DMS53 treated with DMSO at 0.1 percent for 48 hours (cell line): ENCODE measurements at regions not wholly inside any gene's neighbourhood (a gene's known extent, or its start where the extent isn't known, plus 50 kb on each side); places are given as distances from the start of the nearest gene placed in this dataset.
"Not testable (repeated sequence)": the region's sequence is repeated elsewhere in the genome, so short reads cannot be mapped to it uniquely, and the experiment has no call there.

ENCODE experiments used
- DNase-seq: peaks from one replicate; lab custom pipeline; 2025; ENCODE audit not compliant: unreplicated experiment; lab: John Stamatoyannopoulos, UW

DNA sequence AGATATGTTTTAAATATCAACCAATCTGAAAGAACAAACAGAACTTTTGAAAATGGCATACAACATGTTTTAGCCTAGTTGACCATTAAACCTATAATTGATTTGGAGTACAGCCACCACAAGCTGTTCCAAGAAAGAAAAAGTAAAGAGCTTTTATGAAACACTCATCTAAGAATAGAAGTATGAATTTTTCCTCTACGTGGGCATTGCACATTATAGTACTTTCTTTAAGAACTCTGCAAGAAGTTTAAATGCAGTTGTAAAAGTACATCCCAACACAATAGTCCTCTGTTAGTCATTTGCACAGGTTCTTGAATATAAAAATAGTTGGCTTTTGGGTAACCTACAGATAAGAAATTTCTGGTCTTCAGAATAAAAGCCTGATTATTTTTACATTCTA is 933.6 kb upstream of the ADGRL3 start:
- DNase-seq: no peak

DNA sequence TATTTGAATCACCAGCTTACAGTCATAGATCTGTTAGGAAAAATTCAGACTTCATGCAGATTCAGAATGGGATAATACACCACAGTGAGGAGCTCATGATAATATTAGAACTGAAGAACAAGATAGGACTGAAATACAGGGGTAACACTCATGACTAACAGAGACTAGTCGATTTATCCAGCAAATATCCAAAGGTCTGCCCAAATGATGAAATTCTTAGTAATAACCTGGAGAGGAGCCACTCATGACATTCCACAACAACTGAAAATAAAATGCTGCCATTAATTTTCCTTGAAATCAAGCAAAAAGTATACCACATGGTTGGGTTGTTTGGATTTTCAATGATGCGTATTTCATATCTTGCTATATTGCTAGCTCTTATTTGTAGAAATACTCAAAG is 903.7 kb upstream of the ADGRL3 start:
- DNase-seq: no peak

DNA sequence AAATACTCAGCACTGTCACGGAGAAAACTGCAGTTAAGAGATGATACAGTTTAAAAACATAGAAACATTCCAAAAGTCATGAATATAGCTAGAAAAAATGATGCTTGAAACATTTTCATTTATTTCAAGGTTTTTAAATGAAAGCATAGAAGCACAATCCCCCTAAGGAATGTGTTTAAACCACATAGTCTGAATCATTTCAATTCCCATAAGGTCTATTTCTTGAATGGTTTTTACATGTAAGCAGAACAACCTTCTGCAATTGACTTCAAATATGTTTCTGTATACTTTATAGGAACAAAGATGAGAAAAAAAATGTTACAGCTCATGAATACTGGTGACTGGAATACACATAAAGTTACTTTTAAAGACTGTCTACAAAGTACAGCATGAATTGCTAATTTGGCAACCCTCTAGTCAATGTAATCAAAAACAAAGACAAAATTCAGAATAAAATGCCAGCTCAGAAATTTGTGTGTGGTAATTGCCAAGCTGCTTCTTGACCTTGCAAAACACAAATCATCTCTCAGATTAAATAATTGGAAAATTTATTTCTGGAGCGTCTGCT is 886.4 kb upstream of the ADGRL3 start:
- DNase-seq: no peak

DNA sequence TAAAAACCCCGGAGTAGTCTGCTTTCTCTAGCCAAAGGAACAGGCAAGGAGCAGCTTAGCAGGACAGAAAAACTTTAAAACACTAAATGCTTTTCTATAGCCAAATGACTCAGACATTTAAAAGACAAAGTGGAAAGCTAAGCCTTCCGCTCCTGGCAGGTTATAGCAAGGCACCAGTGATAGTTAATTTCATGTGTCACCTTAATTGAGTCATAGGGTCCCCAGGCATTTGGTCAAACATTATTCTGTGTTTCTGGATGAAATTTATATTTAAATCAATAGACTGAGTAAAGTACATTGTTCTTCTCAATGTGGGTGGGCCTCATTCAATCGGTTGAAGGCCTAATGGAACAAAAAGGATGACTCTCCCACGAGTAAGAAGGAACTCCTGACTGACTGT is 885.7 kb upstream of the ADGRL3 start:
- DNase-seq: no peak

DNA sequence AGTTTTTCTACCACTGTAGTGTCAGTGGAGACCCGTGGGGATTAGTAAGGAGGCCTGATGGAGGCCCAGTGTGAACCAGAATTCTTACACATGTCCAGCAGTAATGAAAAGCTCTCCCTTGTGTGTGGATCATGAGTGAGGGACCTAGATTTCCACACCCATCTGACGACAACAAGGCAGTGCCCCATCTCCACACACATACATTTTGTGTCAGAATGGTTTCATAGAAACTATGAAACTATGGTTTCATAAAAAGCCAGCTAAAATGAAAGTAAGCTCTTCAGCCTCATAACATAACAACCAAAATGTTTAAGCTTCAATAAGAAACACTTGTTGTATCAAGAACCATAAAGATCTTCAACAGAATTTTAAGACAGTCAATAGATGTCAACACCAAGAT is 884.5 kb upstream of the ADGRL3 start:
- no peak for DNase-seq

DNA sequence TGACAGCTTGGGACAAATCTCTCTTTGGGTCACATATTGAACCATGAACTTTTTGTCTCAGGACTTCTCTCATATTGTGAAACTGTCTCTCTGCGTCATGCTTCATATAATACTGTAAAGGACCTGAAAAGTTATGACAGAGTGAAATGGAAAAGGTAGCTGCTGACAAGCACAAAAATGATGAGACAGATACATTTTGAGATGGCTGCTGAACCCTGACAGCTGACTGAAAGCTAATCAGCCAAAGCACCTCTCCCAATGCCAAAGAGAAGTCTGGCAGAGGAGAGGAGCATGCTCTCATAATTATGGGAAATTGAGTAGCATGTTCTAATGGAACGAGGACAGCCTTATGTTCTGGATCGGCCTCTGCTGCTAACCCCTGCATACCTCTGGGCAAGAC is 873.4 kb upstream of the ADGRL3 start:
- no peak for DNase-seq

DNA sequence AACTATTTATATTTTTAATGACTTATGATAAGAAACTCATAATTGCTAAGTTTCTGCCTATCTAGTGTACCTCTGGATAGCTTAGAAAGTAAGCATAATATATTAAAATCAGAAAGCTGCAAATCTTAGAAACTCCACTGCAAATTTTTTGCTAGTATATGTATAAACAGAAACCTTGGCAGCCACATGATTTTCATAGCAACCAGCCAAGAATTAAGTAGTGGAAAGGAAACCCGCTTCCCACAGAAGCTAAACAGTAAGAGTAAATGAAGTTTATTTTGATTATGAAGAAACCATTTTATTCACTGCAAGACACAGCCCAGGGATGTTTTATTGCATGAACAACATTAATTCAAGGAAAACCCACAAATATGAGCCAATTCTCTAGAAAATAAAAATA is 872.5 kb upstream of the ADGRL3 start:
- DNase-seq: no peak

DNA sequence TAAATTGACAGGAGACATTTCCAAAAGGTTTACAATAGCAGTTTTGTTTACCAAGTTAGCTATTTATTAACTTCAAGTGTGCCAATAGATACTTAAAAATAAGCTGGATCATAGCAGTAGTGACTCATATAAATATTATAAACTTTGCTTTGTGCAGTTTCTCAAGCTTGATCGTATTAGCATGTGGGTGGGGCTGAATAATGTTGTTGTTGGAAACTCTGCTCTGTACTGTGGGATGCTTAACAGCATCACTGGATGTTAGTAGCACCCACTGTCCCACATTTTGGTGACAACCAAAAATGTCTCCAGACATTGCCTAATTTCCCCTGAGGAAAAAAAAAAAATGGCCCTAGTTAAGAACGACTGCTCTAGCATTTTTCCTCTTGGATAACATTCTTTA is 855.2 kb upstream of the ADGRL3 start:
- peak; percentile 8 for DNase-seq

DNA sequence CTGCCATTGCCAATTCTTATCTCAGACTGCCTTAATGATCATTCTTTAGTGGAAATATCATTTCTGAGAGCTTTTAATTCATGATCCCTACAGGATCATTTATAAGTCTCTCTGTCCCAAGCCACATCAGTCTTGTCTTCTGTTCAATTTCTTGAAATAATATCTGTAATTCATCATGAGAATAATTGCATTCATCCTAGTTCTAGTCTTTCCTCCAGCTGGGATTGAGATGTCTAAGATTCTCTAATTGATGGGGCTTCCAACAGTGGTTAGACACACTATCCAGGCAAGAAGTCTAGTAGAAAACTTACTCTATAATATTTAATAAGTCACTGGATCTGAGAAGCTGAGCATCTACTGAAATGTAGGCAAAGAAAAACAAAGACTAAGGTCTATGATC is 854.7 kb upstream of the ADGRL3 start:
- DNase-seq: no peak

DNA sequence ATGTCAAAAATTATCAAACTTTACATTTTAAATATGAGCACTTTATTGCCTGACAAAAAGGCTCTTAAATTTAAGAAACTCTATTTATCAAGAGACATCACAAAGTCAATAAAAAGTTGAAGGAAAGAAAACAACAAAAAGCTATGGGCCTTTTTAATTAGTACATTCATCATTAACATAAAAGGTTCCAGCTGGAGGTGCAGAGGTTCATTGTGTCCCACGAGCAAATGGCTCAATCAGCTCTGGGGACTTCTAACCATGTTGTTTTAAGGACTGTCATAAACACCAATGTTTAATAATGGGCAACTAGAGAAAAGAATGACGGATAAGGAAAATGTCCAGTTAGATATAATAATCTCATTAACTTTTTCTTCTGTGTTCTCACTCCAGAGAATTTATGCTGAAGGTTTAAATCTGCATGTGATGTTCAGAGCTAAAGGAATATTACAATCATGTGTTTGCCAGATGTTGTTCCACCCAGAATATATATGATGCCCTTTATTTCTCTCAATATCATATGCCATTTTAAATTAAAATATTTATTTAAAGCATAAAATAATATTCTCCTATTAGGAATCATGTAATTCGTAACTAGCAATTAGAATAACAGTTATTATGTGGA is 840.3 kb upstream of the ADGRL3 start:
- DNase-seq: no peak

DNA sequence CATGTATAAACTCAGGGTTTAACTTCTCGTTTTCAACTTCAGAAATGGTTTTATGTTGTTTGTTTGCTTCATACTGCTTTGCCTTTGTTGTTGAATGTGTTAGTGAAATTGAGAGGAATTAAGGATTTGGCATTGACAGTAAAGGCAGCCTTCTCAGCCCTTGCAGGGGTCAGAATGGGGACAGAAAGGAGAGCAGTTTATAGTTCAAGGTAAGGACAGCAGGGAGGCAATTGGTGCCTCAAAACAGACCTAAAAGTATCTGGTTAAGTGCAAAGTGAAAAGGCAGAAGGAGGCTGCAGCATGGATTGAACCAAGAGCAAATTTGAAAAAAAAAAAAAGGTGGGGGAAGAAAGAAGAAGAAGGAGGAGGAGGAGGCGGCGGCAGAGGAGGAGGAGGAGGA is 835.0 kb upstream of the ADGRL3 start:
- DNase-seq: no peak

DNA sequence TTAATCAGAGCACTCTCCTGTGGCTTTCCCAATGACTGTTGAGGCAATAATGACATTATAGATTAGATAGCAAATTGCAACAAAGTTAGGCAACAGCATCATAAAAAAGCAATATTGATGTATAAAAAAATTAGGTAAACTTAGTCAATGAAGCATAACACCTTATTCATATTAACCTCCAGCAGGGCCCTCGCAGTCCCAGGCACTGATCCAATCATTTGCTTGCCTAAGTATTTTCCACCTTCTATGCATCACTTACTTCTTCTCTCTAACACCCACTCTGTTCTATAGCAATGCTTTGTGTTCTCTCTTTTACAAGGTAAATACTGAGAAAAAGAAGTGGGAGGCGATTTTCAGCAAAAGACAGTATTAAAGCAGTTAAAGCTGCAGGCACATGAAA is 833.5 kb upstream of the ADGRL3 start:
- no peak for DNase-seq

DNA sequence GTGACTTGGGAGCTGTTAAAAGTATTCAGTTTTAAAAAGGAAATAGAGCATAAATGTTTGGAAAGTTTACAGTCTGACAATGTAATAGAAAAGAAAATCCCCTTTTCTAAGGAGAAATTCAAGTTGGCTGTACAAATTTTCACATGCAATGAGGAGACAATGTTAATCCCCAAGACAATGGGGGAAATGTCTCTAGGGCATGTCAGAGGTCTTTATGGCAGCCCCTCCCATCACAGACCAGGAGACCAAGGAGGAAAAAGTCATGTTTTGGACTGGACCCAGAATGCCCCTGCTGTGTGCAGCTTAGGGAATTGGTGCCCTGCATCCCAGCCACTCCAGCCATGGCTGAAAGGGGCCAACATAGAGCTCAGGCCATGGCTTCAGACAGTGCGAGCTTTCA is 831.1 kb upstream of the ADGRL3 start:
- no peak for DNase-seq

DNA sequence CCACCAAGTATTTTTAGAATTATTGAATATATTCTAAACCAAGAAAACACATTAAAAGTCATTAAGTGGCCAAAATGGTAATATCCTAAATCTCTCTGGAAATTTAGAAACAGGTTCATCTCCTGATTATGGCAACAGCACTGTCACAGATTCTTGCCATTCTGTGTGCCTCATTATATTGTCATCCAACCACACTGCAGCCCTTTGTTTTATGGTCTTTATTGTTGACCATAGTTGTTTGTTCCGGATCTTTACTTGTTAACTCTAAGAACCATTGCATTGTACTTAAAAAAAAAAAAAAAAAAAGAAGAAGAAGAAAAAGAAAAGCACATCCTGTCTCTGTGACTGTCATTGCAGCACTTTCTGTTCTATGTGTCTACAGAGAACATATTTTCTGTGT is 822.1 kb upstream of the ADGRL3 start:
- no peak for DNase-seq

DNA sequence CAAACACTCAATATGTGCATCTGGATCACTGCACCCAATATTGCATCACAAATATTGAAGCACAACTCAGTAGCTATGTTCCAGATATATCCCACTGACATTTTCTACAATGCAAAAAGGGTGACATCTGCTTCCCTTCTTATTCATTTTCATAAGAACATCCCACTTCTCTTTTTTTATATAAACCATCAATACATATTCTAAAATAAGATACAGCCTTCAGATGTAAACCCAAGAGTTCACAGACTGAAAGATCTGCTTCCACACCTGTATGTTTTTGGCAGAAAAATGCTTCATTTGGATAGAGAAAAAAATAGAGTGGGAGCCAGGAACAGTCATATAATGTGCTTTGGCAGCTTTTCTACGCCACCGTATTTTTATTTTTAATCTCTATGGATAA is 815.6 kb upstream of the ADGRL3 start:
- DNase-seq: no peak

DNA sequence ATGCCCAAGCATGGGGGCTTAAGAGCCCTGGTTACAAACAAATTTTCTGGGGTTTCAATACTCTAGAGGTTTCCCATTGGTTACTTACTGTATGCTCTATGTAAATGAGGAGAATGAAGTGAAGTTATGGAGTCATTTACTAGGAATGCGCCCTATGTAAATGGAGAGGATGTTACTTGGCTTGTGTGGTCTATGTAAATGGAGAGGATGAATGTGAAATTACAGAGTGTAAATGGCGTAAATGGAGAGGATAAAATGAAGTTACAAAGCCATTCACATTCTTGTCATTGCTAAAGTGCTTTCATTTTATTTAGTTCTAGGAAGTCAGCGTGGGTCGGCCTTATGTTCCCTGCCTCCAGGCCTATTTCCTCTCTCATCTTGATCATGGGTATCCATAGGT is 810.5 kb upstream of the ADGRL3 start:
- DNase-seq: no peak

DNA sequence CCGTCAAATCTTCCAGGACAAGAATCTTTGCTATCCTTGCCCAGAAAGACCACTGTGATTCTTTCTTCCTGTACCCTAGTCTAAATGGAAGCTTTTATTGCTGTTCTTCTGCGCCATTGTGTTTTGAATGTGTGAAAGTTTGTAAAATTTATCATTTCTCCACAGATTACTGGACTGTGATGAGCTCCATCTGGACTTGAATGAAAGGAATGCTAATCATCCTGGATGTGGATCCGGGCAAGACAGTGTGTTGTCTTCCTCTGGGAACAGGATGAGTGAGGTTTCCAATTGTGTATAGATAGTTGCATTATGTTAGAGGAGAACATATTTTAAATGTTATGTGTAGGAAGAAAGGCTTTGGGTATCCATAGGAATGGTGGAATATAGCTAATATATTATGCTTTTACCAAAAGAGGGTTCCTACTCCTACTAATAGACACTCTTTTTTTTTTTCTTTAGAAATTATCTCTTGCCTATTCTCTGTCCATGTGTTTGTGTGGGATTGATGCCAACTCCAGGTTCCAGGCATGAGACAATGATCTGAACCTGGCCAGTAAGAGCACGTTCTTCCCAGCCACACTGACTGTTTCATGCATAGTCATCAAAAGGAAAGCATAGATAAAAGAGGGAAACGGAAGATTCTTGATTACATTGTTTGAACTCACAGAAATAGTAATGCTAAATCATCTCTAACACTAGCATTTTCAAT is 803.6 kb upstream of the ADGRL3 start:
- DNase-seq: no peak

DNA sequence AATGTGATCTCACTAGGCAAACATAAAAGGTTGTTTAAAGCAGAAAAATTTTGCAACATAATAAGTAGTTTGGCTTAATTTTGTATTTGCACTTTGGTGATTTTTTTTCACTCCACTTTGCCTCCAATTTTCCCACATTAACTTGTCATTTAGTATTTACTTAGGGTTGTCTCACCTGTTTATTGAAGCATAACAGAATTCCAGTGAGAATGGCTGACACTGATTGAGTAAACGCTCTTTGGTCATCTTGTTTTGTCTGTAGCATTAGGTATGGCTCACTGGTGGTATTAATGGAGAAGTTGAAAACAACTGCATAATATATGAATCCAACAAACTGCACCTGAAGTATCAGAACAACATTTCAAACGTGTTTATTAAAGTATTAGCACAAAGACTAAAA is 799.5 kb upstream of the ADGRL3 start:
- no peak for DNase-seq

DNA sequence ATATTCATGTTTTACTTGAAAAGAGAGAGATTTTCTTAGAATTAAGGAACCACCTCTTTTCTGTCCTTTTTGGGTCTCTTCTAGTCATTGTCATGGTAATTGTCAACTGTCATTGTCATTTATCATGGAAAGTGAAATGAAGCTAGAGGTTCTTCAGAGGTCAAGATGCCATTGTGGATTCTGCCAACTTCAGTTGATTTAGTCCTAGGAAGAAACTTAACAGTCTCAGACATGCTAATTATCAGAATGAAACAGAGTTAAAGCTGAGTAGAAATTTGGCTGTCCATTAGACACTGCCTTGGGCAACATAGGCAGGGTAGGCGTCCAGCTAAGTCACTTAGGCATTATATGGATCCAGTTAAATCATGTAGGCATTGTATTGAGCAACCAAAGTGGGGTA is 796.1 kb upstream of the ADGRL3 start:
- no peak for DNase-seq

DNA sequence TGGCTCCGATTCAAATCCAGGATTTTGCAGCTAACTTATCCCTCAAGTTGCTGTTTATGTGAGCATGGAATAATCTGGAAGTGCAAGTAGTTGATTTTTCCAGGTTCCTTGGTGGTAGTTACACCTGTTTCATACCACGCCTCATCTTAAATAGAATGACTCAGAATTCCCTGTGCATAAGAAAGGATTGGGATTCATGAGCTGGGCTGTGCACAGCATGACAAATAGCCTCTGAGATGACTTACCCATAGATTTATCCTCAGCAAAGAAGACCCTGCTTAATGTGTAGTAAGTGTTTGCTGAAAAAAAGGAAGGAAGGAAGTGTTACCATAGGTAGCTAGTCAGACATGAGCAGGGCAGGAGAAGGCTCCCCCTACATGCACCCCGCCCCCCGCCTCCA is 777.7 kb upstream of the ADGRL3 start:
- DNase-seq: no peak

DNA sequence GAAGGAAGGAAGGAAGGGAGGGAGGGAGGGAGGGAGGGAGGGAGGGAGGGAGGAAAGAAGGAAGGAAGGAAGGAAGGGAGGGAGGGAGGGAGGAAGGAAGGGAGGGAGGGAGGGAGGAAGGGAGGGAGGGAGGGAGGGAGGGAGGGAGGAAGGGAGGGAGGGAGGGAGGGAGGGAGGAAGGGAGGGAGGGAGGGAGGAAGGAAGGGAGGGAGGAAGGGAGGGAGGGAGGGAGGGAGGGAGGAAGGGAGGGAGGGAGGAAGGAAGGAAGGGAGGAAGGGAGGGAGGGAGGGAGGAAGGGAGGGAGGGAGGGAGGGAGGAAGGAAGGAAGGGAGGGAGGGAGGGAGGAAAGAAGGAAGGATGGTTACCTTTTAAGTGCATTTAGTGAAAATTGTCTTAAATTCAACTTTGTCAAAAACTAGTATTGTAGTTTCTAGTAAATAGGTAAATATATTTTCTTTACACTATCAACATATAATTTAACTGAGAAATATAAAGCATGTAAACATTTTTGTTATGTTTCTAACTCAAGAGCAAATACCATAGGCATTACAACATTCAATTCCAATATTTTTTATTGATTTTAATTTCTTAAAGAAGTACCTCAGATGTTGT is 776.4 kb upstream of the ADGRL3 start:
- not testable (repeated sequence) for DNase-seq

DNA sequence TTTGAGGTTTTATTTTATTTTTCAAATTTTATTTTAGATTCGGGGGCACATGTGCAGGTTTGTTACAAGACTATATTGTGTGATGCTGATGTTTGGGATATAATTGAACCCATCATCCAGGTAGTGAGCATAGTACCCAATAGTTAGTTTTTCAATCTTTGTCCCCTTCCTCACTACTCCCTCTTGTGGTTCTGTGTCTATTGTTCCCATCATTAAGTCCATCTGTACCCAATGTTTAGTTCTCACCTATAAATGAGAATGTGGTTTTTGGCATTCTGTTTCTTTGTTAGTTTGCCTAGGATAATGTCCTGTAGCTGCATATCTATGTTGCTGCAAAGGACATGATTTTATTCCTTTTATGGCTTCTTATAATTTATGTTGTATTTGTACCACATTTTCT is 767.2 kb upstream of the ADGRL3 start:
- no peak for DNase-seq
